ENCODE measurements at regions not wholly inside any gene's neighbourhood (a gene's known extent, or its start where the extent isn't known, plus 50 kb on each side); places are given as distances from the start of the nearest gene placed in this dataset.

- TF ChIP-seq CTCF (IDR thresholded peaks at IDR 0.05; ENCODE audit: borderline replicate concordance, extremely low read depth, insufficient read depth), result no peak
- no peak overlapping the region for H3K9ac ChIP-seq (ENCODE audit: low read length in 3 of 3)
- peaks cover under 1 to 5% (median 5%) of the 10 kb centered on the region in 3 donors for H3K4me1 ChIP-seq (ENCODE audit: control insufficient read depth in 2 of 3, insufficient read depth in 2 of 3, low read depth in 1 of 3, low read length in 3 of 3)
- DNase-seq (peak in 4 of 5 donors; percentile 30 to 80 (median 62)), FAIRE-seq (no peak)
- no peak overlapping the region for H3K27ac ChIP-seq (ENCODE audit: low read depth in 2 of 2, low read length in 2 of 2)
- H3K27me3 ChIP-seq (ENCODE audit: control insufficient read depth, insufficient read depth, low read length), result no peaks in the 10 kb centered on the region
- no peak overlapping the region for H3K4me3 ChIP-seq (ENCODE audit: low read length in 3 of 3)
- no peaks in the 10 kb centered on the region for H3K9me3 ChIP-seq (ENCODE audit: control insufficient read depth in 2 of 3, insufficient read depth in 1 of 3, low read length in 3 of 3)
- intact Hi-C loops (cut with DNase I), result no loop called here
- no peaks in the 10 kb centered on the region for H3K36me3 ChIP-seq (ENCODE audit: control insufficient read depth in 2 of 3, insufficient read depth in 3 of 3, low read length in 3 of 3)
These were observed 223.7 kb upstream of the RBBP8 start for GRCh38 chr18:22709288-22710060.

GRCh38 chr18:22710673-22711191 lies 222.4 kb upstream of the RBBP8 start:
- Histone ChIP-seq H3K27ac (ENCODE audit: low read depth in 2 of 2, low read length in 2 of 2) (peak overlapping the region; percentile 68 to 69), H3K4me1 (ENCODE audit: control insufficient read depth in 2 of 3, insufficient read depth in 2 of 3, low read depth in 1 of 3, low read length in 3 of 3) (peaks cover 0 to 5% (median 5%) of the 10 kb centered on the region in 3 donors), H3K9ac (ENCODE audit: low read length in 3 of 3) (peak overlapping the region; percentile 9 to 69 (median 18)), H3K27me3 (ENCODE audit: control insufficient read depth, insufficient read depth, low read length) (no peaks in the 10 kb centered on the region), H3K4me3 (ENCODE audit: low read length in 3 of 3) (peak overlapping the region; percentile 53 to 72 (median 66)), H3K36me3 (ENCODE audit: control insufficient read depth in 2 of 3, insufficient read depth in 3 of 3, low read length in 3 of 3) (no peaks in the 10 kb centered on the region), H3K9me3 (ENCODE audit: control insufficient read depth in 2 of 3, insufficient read depth in 1 of 3, low read length in 3 of 3) (no peaks in the 10 kb centered on the region)
- intact Hi-C loops (cut with DNase I), result no loop called here
- no peak for TF ChIP-seq CTCF (IDR thresholded peaks at IDR 0.05; ENCODE audit: borderline replicate concordance, extremely low read depth, insufficient read depth)
- FAIRE-seq (no peak), DNase-seq (no peak)

GRCh38 chr18:22711192-22711685 lies 221.9 kb upstream of the RBBP8 start:
- Histone ChIP-seq H3K4me3 (ENCODE audit: low read length in 3 of 3) (peak overlapping the region; percentile 53 to 72 (median 66)), H3K27me3 (ENCODE audit: control insufficient read depth, insufficient read depth, low read length) (no peaks in the 10 kb centered on the region), H3K36me3 (ENCODE audit: control insufficient read depth in 2 of 3, insufficient read depth in 3 of 3, low read length in 3 of 3) (no peaks in the 10 kb centered on the region), H3K9ac (ENCODE audit: low read length in 3 of 3) (peak overlapping the region; percentile 9 to 69 (median 18)), H3K9me3 (ENCODE audit: control insufficient read depth in 2 of 3, insufficient read depth in 1 of 3, low read length in 3 of 3) (no peaks in the 10 kb centered on the region), H3K4me1 (ENCODE audit: control insufficient read depth in 2 of 3, insufficient read depth in 2 of 3, low read depth in 1 of 3, low read length in 3 of 3) (peaks cover 0 to 5% (median 5%) of the 10 kb centered on the region in 3 donors), H3K27ac (ENCODE audit: low read depth in 2 of 2, low read length in 2 of 2) (peak overlapping the region; percentile 68 to 69)
- no peak for TF ChIP-seq CTCF (IDR thresholded peaks at IDR 0.05; ENCODE audit: borderline replicate concordance, extremely low read depth, insufficient read depth)
- intact Hi-C loops (cut with DNase I), result no loop called here
- FAIRE-seq, result no peak
- peak; percentile 59 to 82 (median 77) for DNase-seq
